Stimulated activated CD4-positive, alpha-beta T cell treated with anti-CD3 and anti-CD28 coated beads, Interleukin-1b, Interleukin-23, amount 100 ng/mL, for 24 hours (primary cell): ENCODE measurements at regions not wholly inside any gene's neighbourhood (a gene's known extent, or its start where the extent isn't known, plus 50 kb on each side); places are given as distances from the start of the nearest gene placed in this dataset.

Experiments used
- DNase-seq, 4 experiments: peaks; one replicate each; pipeline ENCODE4 v3.0.0-alpha.2; 2020; ENCODE audit warnings: low read depth in 4 of 4, low spot score in 1 of 4

DNA sequence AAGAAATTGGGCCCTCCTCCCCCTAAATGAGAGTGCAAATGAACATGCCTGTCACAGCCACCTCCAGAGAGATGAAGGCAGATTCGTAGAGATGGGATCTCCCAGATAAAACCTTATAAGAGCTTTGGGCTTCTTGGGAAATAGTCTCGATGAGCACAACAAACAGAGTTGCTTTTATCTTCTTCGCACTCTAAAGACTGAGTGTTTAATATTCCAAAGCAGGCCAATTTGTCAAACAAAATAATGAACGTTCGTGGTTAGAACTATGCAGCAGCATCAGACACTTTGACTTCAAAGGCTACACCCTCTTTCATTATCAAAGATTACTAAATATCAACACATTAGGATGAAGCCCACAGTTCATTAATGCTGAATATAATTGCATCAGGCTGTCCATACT is 256.2 kb downstream of the SKIDA1 start:
- DNase-seq: no peak

DNA sequence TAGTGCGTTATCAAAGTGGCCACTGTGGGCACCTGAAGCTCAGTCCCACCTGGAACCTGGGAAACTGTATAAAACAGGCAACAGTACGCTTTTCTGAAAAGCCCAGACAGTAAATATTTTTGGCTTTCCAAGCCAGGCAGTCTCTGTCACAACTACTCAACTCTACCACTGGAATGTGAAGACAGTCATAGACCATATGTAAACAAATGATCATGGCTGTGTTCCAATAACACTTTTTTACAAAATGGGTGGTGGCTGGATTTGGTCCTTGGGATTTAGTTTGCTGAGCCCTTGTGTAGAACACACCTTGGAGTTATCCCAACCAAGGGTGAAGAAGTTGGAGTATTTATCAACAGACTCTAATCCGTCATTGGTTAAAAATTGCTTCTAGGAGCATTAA is 259.9 kb downstream of the SKIDA1 start:
- DNase-seq: no peak

DNA sequence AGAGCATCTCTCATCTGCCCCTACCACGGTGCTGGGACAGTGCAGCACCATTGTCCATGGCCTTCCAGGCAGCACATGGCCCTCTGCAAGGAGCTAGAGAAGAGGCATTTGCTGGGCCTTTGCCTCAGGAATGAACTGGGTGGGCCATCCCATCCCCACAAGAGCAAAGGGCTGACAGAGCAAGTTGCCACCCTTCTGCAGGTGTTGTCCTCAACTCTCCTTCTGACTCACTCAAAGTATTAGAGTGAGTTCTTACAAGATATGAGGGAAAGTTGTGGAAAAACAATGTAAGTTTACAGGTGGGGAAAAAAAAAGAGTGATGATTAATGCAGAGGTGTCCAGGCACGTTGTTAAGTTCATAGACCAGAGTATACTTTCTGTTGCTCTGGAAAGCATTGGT is 261.2 kb downstream of the SKIDA1 start:
- no peak for DNase-seq

DNA sequence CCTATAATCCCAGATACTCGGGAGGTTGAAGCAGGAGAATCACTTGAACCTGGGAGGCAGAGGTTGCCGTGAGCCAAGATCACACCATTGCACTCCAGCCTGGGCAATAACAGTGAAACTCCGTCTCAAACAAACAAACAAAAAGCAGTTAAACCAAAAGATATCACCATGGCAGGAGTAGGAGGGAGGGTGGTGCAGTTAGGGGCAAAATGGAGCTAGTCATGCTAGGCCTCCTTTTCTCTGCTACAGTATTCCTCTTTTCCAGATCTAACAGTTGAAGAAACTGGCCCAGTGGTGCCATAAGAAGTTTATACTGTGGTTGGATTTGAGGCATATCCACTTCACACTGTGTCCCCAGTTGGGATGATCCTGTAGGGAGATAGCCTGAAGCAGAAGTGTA is 261.6 kb downstream of the SKIDA1 start:
- no peak for DNase-seq

DNA sequence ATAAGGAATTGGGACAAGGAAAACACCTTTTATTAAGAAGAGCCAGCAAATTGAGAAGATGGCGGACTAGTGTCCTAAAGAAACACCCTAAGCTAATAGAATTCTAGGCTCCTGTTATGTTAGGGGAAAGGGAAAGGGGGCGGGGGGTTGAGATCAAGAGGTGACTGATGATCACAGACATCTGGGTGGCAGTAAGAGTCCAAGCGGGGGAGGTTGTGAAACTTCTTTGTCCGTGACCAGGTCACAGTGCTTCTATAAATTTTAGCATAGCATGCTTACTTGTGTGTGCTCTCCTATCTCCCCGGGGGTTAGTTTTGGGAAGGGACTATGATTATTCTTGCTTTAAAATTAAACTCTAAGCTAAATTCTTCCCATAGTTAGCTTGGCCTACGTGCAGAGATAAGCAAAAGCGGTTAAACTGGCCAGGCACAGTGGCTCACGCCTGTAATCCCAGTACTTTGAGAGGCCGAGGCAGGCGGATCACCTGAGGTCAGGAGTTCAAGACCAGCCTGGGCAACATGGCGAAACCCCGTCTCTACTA is 262.1 kb downstream of the SKIDA1 start:
- DNase-seq: no peak

DNA sequence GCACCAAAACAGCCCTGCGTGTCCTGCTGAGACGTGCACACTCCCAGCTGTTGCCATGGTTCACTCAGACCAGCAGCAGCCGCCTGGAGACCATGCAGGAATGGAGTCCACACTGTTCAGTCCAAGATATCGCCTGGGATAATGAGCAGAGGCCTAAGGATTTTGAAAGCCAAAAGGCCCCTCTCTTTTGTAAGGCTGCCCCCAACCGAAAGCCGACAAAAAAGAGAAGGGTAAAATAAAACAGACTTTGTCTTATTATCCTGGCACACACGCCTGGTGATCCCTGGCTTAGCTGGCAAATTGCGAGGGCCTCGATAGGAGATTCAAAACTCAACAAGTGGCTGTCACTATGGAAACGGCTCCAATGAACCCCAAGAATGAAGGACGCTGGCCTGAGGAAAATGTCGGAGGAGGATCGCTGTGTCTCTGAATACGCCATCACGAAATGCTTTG is 263.6 kb downstream of the SKIDA1 start:
- no peak for DNase-seq

DNA sequence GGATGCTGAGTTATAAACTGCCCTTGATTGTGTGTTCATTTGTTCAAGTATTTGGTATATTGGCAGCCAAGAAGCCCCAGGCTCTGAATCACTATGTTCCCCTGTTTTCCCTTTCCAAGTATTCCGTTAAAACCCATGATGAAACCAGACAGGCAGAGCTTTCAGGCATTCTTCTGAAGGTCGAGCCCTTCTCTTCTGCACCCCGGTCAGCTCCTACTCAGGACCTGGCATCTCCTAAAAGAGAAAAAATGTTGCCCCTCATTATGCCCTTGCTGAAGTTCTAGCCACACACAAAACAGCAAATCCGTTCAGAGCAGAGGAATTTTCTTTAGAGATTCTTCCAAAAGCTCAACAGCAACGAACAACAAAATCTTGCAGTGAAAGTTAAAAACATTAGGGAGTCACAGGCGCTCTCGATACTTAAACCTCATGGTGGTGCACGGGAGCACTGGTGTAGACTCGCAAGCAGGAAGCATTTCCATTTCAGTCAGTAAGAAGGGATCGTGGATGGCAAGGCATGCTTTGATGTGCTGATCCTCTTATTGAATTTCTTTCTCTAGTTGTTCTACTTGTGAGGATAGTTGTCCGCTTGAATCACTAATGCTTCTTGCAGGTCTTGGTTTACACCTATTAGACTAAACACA is 264.9 kb downstream of the SKIDA1 start:
- no peak for DNase-seq

GRCh38 chr10:21260066-21260465 is 265.4 kb downstream of the SKIDA1 start:
- no peak for DNase-seq

- DNase-seq: no peak
Observed at GRCh38 chr10:21257919-21258318, 267.6 kb downstream of the SKIDA1 start.

DNA sequence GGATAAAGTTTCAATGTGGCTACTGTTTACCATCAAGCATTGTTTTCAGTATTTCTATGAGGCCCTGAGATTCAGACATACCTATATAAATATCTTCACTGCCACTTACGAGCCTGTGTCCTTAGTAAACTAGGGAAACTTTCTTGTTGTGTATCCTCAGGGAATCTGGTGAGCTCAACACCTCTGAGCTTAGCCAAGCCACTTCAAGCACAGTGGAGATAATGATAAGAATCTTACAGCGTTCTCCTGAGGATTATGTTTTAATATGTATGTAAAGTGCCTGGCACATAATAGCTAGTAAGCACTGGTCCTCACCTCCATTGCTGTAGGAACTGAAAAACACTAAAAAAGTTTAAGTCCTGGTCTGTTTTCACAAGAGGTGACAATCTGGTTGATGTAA is 268.3 kb downstream of the SKIDA1 start:
- no peak for DNase-seq

GRCh38 chr10:21249435-21249834 is 276.0 kb downstream of the SKIDA1 start:
- DNase-seq: no peak

DNA sequence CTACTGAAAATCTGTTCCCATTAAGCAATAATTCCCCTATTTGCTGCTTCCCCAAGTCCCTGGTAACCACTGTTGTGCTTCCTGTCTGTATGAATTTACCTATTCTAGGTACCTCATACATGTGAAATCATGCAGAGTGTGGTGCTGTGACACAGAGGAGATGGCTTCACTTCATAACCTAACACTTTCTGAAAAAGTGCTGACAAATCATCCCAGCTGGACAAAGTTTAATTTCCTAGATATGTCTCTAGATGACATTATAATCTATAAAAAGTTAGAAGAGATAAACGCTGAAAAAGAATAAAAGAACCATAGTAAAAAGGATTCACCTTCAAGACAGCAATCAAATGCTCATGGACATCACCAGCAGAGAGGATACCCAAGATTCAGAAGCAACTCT is 277.9 kb downstream of the SKIDA1 start:
- no peak for DNase-seq

DNA sequence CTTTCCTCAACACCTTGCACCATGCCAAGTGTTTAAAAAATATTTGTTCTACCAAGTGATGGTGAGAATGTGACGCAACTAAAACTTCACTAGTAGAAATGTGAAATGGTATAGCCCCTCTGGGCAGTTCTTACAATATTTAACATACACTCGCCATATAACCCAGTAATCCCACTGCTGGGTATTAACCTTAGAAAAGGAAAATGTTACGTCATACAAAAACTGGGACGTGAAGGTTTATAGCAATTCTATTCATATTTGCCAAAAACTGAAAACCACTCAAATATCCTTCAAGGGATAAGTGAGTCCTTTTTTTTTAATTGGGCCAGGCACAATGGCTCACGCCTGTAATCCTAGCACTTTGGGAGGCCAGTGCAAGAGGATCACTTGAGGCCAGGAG is 279.3 kb downstream of the SKIDA1 start:
- DNase-seq: no peak

- DNase-seq: no peak
Observed at GRCh38 chr10:21243748-21244257, 281.7 kb downstream of the SKIDA1 start.

DNA sequence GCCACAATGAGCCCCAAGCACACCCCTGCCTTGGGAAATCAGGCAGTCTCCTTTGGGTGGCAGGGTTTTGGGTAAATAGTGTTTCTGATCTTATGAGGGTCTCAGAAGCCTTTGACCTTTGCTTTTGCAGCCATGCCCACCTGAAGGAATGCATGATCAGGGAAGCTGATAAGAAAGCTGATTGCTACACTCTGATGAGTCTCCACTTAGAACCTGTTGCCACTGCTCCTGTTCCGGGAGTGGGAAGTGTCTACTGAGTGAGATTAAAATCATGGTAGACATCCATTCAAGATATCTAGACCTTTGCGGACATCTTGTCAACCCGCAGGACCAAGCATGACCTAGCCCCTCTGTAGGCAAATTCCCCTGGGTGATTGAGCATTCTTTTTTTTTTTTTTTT is 282.6 kb downstream of the SKIDA1 start:
- no peak for DNase-seq

DNA sequence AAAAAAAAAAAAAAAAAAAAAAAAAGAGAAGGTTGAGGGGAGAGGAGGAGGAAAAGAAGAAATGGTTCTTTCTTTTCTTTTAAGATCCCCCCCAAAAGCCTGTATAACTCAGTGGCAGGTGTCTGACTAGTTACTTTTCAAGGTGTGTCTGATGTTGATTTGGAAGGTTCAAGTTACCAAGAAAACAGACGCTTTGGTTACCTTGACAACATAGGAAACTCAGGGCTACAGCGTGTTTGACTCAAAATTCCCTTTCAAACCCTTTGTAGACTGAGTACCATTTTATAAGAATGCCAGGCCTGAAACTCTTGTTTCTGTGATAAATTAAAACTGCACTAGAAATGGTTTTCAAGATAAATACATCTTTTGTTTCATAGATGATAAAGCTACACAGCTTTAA is 286.8 kb downstream of the SKIDA1 start:
- no peak for DNase-seq

GRCh38 chr10:21238044-21238443 is 287.4 kb downstream of the SKIDA1 start:
- DNase-seq: no peak

GRCh38 chr10:21234761-21235160 is 290.7 kb downstream of the SKIDA1 start:
- no peak for DNase-seq

DNA sequence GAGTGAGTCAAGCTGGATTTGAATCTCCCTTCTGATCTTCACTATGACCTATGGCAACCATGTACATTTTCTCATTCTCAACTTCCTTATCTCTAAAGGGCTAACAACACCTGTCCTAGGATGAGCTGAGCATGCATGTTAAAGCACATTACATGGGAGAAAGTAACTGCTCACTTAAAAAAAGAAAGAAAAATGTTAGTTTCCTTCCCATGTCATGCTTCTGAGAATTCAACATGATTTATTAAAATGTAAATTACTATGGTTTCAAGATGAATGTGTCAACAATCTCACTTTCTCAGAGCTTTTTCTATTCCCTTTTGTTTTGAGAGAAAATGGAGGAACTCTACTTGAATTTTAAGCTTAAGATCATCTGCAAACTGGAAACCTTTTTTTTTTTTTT is 295.3 kb downstream of the SKIDA1 start:
- DNase-seq: no peak

- no peak for DNase-seq
Observed at GRCh38 chr10:21217748-21218367, 307.6 kb downstream of the SKIDA1 start.

DNA sequence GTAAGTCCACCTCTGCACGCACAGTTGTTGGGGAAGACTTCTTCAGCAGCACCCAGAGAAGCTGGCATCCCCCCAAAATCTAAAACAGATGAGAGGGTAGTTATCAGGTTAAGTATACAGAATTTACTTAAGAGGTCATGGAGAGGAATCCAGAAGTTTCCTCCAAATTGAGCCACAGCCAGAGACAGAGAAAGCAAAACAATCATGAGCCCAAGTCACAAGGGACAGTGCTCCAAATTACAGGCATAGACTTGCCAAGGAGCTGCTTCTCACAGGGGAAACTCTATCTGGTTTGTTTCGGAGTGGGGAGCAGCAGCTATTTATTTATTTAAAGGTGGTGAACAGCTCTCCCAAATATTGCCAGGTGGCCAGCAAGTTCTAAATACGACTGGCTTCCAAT is 308.4 kb downstream of the SKIDA1 start:
- no peak for DNase-seq

DNA sequence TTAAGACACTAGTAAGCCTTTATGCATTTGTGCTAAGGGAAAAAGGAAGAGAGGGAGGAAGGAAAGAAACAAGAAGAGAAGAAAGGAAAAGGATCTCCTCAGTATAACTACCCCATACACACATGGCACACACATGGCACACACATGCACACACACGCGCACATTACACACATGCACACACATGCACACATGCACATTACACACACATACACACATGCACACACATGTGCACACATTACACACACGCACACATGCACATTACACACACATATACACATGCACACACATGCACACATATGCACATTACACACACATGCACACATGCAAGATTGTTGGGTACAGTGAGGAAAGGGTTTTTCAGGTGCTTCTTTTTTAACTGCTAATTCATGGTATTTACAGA is 311.2 kb downstream of the SKIDA1 start:
- no peak for DNase-seq

DNA sequence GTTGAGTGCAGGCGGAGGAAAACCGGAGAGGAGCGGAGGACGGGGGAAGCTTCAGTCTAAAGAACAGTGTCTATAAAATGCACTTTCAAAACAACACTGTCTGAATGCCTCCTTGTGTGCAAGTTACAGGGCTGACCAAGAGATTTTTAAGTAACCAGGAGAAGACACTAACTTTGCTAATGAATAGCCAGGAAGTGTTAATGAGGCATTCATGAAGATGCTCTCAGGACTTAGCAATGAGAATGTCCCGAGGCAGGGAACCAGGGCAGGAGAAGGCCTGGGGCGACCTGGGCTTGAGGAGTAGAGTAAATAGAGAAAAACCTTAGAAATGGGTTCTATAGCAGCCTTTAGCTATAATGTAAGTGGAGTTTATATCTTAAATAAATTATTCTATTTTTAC is 312.1 kb downstream of the SKIDA1 start:
- DNase-seq: no peak
